Peyer's patch (tissue), 4 donors: ENCODE measurements at regions not wholly inside any gene's neighbourhood (a gene's known extent, or its start where the extent isn't known, plus 50 kb on each side); places are given as distances from the start of the nearest gene placed in this dataset.

ENCODE experiments used
- POLR2A ChIP-seq, 2 donors: fragments of 450-650 bp; IDR thresholded peaks; one replicate each; pipeline ENCODE4 v1.5.1; 2017; ENCODE audit warnings: antibody characterized with exemption in 2 of 2, mild to moderate bottlenecking in 2 of 2, moderate library complexity in 2 of 2
- TF ChIP-seq, protein P1 (sequence below), 6 experiments: fragments of 450-650 bp in 4 of 6; fragments of 200-600 bp in 2 of 6; sonication (generic) in 1 of 6; IDR thresholded peaks; one replicate each; pipeline ENCODE4 v1.5.1; 2017 to 2019; ENCODE audit warnings: antibody characterized with exemption in 6 of 6, mild to moderate bottlenecking in 3 of 6, moderate library complexity in 1 of 6

DNA sequence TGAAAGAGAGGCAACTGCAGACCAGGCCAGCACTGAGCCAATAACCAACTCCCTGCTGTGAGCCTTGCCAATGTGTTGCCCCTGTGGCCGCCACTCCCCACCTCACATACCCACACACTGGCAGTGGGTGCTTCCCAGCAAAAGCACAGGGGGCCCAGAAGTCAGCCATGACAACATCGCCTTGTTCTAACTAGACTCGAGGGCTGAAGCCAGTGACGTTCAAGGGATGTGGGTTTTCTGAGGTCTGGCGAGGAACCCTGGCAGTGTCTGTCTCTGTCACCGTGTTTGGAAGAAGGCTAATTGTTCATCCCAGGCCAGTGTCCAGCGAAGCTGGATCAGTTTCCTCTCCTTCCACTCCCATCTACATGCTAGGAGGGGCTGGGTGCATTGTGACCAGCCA, 311.8 kb upstream of the AMIGO2 start:
- no peak for TF ChIP-seq POLR2A (IDR thresholded peaks at IDR 0.05)
- TF ChIP-seq, protein P1, sequence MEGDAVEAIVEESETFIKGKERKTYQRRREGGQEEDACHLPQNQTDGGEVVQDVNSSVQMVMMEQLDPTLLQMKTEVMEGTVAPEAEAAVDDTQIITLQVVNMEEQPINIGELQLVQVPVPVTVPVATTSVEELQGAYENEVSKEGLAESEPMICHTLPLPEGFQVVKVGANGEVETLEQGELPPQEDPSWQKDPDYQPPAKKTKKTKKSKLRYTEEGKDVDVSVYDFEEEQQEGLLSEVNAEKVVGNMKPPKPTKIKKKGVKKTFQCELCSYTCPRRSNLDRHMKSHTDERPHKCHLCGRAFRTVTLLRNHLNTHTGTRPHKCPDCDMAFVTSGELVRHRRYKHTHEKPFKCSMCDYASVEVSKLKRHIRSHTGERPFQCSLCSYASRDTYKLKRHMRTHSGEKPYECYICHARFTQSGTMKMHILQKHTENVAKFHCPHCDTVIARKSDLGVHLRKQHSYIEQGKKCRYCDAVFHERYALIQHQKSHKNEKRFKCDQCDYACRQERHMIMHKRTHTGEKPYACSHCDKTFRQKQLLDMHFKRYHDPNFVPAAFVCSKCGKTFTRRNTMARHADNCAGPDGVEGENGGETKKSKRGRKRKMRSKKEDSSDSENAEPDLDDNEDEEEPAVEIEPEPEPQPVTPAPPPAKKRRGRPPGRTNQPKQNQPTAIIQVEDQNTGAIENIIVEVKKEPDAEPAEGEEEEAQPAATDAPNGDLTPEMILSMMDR (IDR thresholded peaks at IDR 0.05), result no peak
